ENCODE measurements at regions not wholly inside any gene's neighbourhood (a gene's known extent, or its start where the extent isn't known, plus 50 kb on each side); places are given as distances from the start of the nearest gene placed in this dataset.
A peak's percentile ranks its signal among the peaks of the same experiment; 100 is the strongest.

DNA sequence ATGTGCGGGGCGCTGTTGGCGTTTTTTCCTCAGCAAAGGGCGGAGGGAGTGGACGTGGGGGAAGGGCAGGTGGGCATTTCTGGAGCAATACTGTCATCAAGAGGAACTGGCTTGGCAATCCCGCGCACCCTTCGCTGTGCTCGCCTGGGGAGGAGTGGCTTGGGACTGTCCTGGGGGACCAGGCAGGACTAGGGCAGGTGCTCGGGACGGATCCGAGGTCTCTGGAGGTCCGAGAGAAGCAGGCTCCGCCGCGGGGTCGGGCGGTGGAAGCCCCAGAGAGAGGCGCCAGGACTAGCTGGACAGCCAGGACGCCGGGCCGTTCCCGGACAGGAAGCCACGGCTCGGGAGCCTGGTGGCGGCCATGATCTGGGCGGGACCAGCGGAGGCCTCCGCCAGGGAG lies 282.5 kb upstream of the AGTR2 start (continued):
- TF ChIP-seq, protein P1, sequence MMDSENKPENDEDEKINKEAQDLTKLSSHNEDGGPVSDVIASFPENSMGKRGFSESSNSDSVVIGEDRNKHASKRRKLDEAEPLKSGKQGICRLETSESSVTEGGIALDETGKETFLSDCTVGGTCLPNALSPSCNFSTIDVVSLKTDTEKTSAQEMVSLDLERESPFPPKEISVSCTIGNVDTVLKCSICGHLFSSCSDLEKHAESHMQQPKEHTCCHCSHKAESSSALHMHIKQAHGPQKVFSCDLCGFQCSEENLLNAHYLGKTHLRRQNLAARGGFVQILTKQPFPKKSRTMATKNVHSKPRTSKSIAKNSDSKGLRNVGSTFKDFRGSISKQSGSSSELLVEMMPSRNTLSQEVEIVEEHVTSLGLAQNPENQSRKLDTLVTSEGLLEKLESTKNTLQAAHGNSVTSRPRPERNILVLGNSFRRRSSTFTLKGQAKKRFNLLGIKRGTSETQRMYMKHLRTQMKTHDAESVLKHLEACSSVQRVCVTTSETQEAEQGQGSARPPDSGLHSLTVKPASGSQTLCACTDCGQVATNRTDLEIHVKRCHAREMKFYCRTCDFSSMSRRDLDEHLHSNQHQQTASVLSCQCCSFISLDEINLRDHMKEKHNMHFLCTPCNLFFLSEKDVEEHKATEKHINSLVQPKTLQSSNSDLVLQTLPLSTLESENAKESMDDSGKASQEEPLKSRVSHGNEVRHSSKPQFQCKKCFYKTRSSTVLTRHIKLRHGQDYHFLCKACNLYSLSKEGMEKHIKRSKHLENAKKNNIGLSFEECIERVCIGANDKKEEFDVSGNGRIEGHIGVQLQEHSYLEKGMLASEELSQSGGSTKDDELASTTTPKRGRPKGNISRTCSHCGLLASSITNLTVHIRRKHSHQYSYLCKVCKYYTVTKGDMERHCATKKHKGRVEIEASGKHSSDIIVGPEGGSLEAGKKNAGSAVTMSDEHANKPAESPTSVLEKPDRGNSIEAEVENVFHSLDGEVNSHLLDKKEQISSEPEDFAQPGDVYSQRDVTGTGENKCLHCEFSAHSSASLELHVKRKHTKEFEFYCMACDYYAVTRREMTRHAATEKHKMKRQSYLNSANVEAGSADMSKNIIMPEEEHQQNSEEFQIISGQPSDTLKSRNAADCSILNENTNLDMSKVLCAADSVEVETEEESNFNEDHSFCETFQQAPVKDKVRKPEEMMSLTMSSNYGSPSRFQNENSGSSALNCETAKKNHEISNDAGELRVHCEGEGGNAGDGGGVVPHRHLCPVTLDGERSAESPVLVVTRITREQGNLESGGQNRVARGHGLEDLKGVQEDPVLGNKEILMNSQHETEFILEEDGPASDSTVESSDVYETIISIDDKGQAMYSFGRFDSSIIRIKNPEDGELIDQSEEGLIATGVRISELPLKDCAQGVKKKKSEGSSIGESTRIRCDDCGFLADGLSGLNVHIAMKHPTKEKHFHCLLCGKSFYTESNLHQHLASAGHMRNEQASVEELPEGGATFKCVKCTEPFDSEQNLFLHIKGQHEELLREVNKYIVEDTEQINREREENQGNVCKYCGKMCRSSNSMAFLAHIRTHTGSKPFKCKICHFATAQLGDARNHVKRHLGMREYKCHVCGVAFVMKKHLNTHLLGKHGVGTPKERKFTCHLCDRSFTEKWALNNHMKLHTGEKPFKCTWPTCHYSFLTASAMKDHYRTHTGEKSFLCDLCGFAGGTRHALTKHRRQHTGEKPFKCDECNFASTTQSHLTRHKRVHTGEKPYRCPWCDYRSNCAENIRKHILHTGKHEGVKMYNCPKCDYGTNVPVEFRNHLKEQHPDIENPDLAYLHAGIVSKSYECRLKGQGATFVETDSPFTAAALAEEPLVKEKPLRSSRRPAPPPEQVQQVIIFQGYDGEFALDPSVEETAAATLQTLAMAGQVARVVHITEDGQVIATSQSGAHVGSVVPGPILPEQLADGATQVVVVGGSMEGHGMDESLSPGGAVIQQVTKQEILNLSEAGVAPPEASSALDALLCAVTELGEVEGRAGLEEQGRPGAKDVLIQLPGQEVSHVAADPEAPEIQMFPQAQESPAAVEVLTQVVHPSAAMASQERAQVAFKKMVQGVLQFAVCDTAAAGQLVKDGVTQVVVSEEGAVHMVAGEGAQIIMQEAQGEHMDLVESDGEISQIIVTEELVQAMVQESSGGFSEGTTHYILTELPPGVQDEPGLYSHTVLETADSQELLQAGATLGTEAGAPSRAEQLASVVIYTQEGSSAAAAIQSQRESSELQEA (CRISPR knock-in tag; IDR thresholded peaks at IDR 0.05; ENCODE audit: not compliant biosample characterization): peak; percentile 85
- TF ChIP-seq AHR (CRISPR knock-in tag; IDR thresholded peaks at IDR 0.05) (peak; percentile 69; the same call in 1 of the 2 replicates), ZNF230 (CRISPR knock-in tag; IDR thresholded peaks at IDR 0.05) (peak; percentile 79; the same call in 1 of the 2 replicates), ZNF547 (CRISPR knock-in tag; IDR thresholded peaks at IDR 0.05) (peak; percentile 83), KLF13 (CRISPR knock-in tag; IDR thresholded peaks at IDR 0.05) (peak; percentile 91; the same call in 1 of the 2 replicates), ERF (CRISPR knock-in tag; IDR thresholded peaks at IDR 0.05) (peak; percentile 47; the same call in 1 of the 2 replicates), ATF7-NPFF (CRISPR knock-in tag; IDR thresholded peaks at IDR 0.05; ENCODE audit: low read depth) (peak; percentile 54; the same call in 1 of the 2 replicates), EEA1 (CRISPR knock-in tag; IDR thresholded peaks at IDR 0.05; ENCODE audit: borderline replicate concordance) (peak; percentile 77; the same call in 1 of the 2 replicates), RXRA (CRISPR knock-in tag; IDR thresholded peaks at IDR 0.05) (peak; percentile 57; the same call in 1 of the 2 replicates), SAFB2 (CRISPR knock-in tag; IDR thresholded peaks at IDR 0.05; ENCODE audit: borderline replicate concordance, low read depth) (peak; percentile 86; the same call in 1 of the 2 replicates), ZNF772 (CRISPR knock-in tag; IDR thresholded peaks at IDR 0.05) (0 out of 2 replicates have a peak, but pooled peaks have one; percentile 26), SRY (CRISPR knock-in tag; IDR thresholded peaks at IDR 0.05) (peak; percentile 59; the same call in 1 of the 2 replicates), HDAC2 (CRISPR knock-in tag; IDR thresholded peaks at IDR 0.05) (0 out of 2 replicates have a peak, but pooled peaks have one; percentile 32), ZFP41 (CRISPR knock-in tag; IDR thresholded peaks at IDR 0.05; ENCODE audit: borderline replicate concordance) (0 out of 2 replicates have a peak, but pooled peaks have one; percentile 33), GLI4 (CRISPR knock-in tag; IDR thresholded peaks at IDR 0.05; ENCODE audit: borderline replicate concordance) (peak; percentile 88)
- TF ChIP-seq, protein P2, sequence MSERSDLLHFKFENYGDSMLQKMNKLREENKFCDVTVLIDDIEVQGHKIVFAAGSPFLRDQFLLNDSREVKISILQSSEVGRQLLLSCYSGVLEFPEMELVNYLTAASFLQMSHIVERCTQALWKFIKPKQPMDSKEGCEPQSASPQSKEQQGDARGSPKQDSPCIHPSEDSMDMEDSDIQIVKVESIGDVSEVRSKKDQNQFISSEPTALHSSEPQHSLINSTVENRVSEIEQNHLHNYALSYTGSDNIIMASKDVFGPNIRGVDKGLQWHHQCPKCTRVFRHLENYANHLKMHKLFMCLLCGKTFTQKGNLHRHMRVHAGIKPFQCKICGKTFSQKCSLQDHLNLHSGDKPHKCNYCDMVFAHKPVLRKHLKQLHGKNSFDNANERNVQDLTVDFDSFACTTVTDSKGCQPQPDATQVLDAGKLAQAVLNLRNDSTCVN (CRISPR knock-in tag; IDR thresholded peaks at IDR 0.05; ENCODE audit: borderline replicate concordance): peak; percentile 70; the same call in 1 of the 2 replicates
- TF ChIP-seq, protein P3, sequence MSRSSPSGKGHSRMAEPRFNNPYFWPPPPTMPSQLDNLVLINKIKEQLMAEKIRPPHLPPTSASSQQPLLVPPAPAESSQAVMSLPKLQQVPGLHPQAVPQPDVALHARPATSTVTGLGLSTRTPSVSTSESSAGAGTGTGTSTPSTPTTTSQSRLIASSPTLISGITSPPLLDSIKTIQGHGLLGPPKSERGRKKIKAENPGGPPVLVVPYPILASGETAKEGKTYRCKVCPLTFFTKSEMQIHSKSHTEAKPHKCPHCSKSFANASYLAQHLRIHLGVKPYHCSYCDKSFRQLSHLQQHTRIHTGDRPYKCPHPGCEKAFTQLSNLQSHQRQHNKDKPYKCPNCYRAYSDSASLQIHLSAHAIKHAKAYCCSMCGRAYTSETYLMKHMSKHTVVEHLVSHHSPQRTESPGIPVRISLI (CRISPR knock-in tag; IDR thresholded peaks at IDR 0.05; ENCODE audit: borderline replicate concordance): peak; percentile 78; the same call in 1 of the 2 replicates
- TF ChIP-seq, protein P4, sequence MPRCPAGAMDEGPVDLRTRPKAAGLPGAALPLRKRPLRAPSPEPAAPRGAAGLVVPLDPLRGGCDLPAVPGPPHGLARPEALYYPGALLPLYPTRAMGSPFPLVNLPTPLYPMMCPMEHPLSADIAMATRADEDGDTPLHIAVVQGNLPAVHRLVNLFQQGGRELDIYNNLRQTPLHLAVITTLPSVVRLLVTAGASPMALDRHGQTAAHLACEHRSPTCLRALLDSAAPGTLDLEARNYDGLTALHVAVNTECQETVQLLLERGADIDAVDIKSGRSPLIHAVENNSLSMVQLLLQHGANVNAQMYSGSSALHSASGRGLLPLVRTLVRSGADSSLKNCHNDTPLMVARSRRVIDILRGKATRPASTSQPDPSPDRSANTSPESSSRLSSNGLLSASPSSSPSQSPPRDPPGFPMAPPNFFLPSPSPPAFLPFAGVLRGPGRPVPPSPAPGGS (CRISPR knock-in tag; IDR thresholded peaks at IDR 0.05): peak; percentile 93
